IMR-90 (cell line): ENCODE measurements at regions not wholly inside any gene's neighbourhood (a gene's known extent, or its start where the extent isn't known, plus 50 kb on each side); places are given as distances from the start of the nearest gene placed in this dataset.

Experiments used
- ATAC-seq: fragments of 200-7000 bp; cut with Tn5 transposase; 2 replicates; pipeline ENCODE4 v1.9.1; 2020; ENCODE audit warnings: low read depth, mild to moderate bottlenecking, moderate library complexity
- BruUV-seq: library from RNA; stranded (reverse); fragments of 400-500 nt; replicated peaks from 2 replicates; lab custom pipeline; 2021; lab: Mats Ljungman, UMichigan
- CTCF ChIA-PET: fragments of 300-600 bp; formaldehyde crosslinking; extraction: SDS; loops from one replicate; lab custom pipeline; 2021; ENCODE audit warnings: antibody characterized with exemption; lab: Yijun Ruan, JAX
- POLR2A ChIA-PET: fragments of 300-600 bp; sonication (Branson Sonifier 250); formaldehyde crosslinking; loops from one replicate; lab custom pipeline; 2022; ENCODE audit warnings: antibody characterized with exemption; ENCODE audit not compliant: unreplicated experiment; lab: Charles Lee
- DNase-seq: peaks from one replicate; pipeline ENCODE4 v3.0.0; 2013
- H2AFZ ChIP-seq: replicated peaks from 2 replicates; pipeline ENCODE3; 2013; ENCODE audit warnings: low read length, mild to moderate bottlenecking; ENCODE audit not compliant: poor library complexity
- H2AK5ac ChIP-seq: 2 replicates; pipeline ENCODE4 v1.6.1; 2013; ENCODE audit warnings: low read depth, low read length, inconsistent platforms
- H2AK9ac ChIP-seq: replicated peaks from 2 replicates; pipeline ENCODE3; 2013; ENCODE audit warnings: mild to moderate bottlenecking, low read depth, low read length, moderate library complexity; ENCODE audit not compliant: poor library complexity
- H2BK120ac ChIP-seq: 2 replicates; pipeline ENCODE4 v1.6.1; 2013; ENCODE audit warnings: low read depth, low read length, inconsistent platforms
- H2BK15ac ChIP-seq: 3 replicates; pipeline ENCODE4 v1.6.1; 2013; ENCODE audit warnings: low read depth, low read length, inconsistent platforms
- H2BK20ac ChIP-seq: 2 replicates; pipeline ENCODE4 v1.6.1; 2013; ENCODE audit warnings: low read depth, mild to moderate bottlenecking, inconsistent platforms, low read length, moderate library complexity
- H2BK5ac ChIP-seq: 2 replicates; pipeline ENCODE4 v1.6.1; 2013; ENCODE audit warnings: mild to moderate bottlenecking, low read depth, low read length, inconsistent platforms; ENCODE audit not compliant: poor library complexity, severe bottlenecking
- H3K14ac ChIP-seq: replicated peaks from 2 replicates; pipeline ENCODE4 v1.6.1; 2013; ENCODE audit warnings: low read depth, low read length, inconsistent platforms
- H3K18ac ChIP-seq: 2 replicates; pipeline ENCODE4 v1.6.1; 2013; ENCODE audit warnings: low read depth, low read length, control low read depth
- H3K23ac ChIP-seq: 2 replicates; pipeline ENCODE4 v1.6.1; 2013; ENCODE audit warnings: low read depth, low read length, inconsistent platforms
- H3K27ac ChIP-seq: 2 replicates; pipeline ENCODE4 v1.5.1; 2013; ENCODE audit warnings: mild to moderate bottlenecking, control low read depth, low read length; ENCODE audit not compliant: insufficient read depth
- H3K27me3 ChIP-seq: 2 replicates; pipeline ENCODE4 v1.6.1; 2013; ENCODE audit warnings: low read length; ENCODE audit not compliant: control insufficient read depth, insufficient read depth
- H3K36me3 ChIP-seq: 2 replicates; pipeline ENCODE4 v1.6.1; 2013; ENCODE audit warnings: low read length, mixed read lengths; ENCODE audit not compliant: control insufficient read depth, insufficient read depth
- H3K4ac ChIP-seq: 2 replicates; pipeline ENCODE4 v1.6.1; 2013; ENCODE audit warnings: low read depth, low read length, inconsistent platforms
- H3K4me1 ChIP-seq: 2 replicates; pipeline ENCODE4 v1.6.1; 2013; ENCODE audit warnings: low read length, mixed read lengths; ENCODE audit not compliant: control insufficient read depth, insufficient read depth
- H3K4me2 ChIP-seq: 2 replicates; pipeline ENCODE4 v1.6.1; 2013; ENCODE audit warnings: low read depth, mild to moderate bottlenecking, control low read depth, low read length, moderate library complexity
- H3K4me3 ChIP-seq: 2 replicates; pipeline ENCODE4 v1.5.1; 2013; ENCODE audit warnings: low read depth, mild to moderate bottlenecking, control low read depth, low read length, moderate library complexity; ENCODE audit not compliant: insufficient read depth
- H3K56ac ChIP-seq: 2 replicates; pipeline ENCODE4 v1.6.1; 2013; ENCODE audit warnings: low read length, inconsistent platforms; ENCODE audit not compliant: insufficient read depth; ENCODE audit errors: extremely low read depth
- H3K79me1 ChIP-seq, 2 experiments: 2 replicates each; pipeline ENCODE4 v1.6.1; 2013; ENCODE audit warnings: low read length in 2 of 2, inconsistent platforms in 1 of 2, low read depth in 1 of 2
- H3K9ac ChIP-seq: 2 replicates; pipeline ENCODE4 v1.6.1; 2013; ENCODE audit warnings: low read depth, low read length, control low read depth
- H3K9me1 ChIP-seq: 2 replicates; pipeline ENCODE4 v1.6.1; 2013; ENCODE audit warnings: low read length, inconsistent platforms; ENCODE audit not compliant: insufficient read depth
- H3K9me3 ChIP-seq: 2 replicates; pipeline ENCODE4 v1.6.1; 2013; ENCODE audit warnings: low read length; ENCODE audit not compliant: control insufficient read depth, insufficient read depth
- H4K20me1 ChIP-seq: 2 replicates; pipeline ENCODE4 v1.6.1; 2013; ENCODE audit warnings: low read length, inconsistent platforms; ENCODE audit not compliant: insufficient read depth
- H4K5ac ChIP-seq: 2 replicates; pipeline ENCODE4 v1.6.1; 2013; ENCODE audit warnings: mild to moderate bottlenecking, low read depth, low read length, control low read depth
- H4K8ac ChIP-seq, 2 experiments: 2 replicates each; pipeline ENCODE4 v1.6.1; 2013; ENCODE audit warnings: low read depth in 2 of 2, low read length in 2 of 2, control low read depth in 1 of 2, inconsistent platforms in 1 of 2
- H4K91ac ChIP-seq: 2 replicates; pipeline ENCODE4 v1.6.1; 2013; ENCODE audit warnings: low read depth, low read length, inconsistent platforms; ENCODE audit not compliant: insufficient read depth
- CHD1 ChIP-seq: IDR thresholded peaks from 2 replicates; pipeline ENCODE4 v1.6.1; 2012; ENCODE audit warnings: low read depth, low read length, improper control_type of control experiment
- FOS ChIP-seq: fragments of 150-350 bp; IDR thresholded peaks from 2 replicates; pipeline ENCODE4 v1.6.1; 2016; ENCODE audit warnings: low read depth, low read length
- MXI1 ChIP-seq: IDR thresholded peaks from 2 replicates; pipeline ENCODE4 v1.6.1; 2012; ENCODE audit warnings: low read depth, mild to moderate bottlenecking, low read length, moderate library complexity, borderline replicate concordance
- RFX5 ChIP-seq: IDR thresholded peaks from 2 replicates; pipeline ENCODE4 v1.8.0; 2012; ENCODE audit warnings: low read depth, mild to moderate bottlenecking, low read length, moderate library complexity
- WGBS, 2 experiments: methylation state at CpG; one replicate each; pipeline versions ENCODE4 v1.1.5 to v1.1.7; 2013; ENCODE audit warnings: missing lambda C conversion rate in 2 of 2; ENCODE audit not compliant: insufficient read length in 1 of 2; ENCODE audit errors: extremely low coverage in 2 of 2; 5-methylcytosine and 5-hydroxymethylcytosine counted together
- dilution Hi-C: fragments of 300-500 bp; cut with HindIII; formaldehyde crosslinking; loops from one replicate; pipeline ENCODE4 v1.14.3; 2018; ENCODE audit warnings: low sequenced_read_pairs; ENCODE audit not compliant: unreplicated experiment
- in situ Hi-C: fragments of 300-500 bp; cut with MboI; formaldehyde crosslinking; loops from 3 replicates; pipeline ENCODE4 v1.14.3; 2019; ENCODE audit warnings: low sequenced_read_pairs, inconsistent platforms, mixed read lengths
- intact Hi-C: fragments of 100-400 bp; cut with micrococcal nuclease; formaldehyde crosslinking; loops from 2 replicates; pipeline ENCODE4 v1.10.0; 2022

DNA sequence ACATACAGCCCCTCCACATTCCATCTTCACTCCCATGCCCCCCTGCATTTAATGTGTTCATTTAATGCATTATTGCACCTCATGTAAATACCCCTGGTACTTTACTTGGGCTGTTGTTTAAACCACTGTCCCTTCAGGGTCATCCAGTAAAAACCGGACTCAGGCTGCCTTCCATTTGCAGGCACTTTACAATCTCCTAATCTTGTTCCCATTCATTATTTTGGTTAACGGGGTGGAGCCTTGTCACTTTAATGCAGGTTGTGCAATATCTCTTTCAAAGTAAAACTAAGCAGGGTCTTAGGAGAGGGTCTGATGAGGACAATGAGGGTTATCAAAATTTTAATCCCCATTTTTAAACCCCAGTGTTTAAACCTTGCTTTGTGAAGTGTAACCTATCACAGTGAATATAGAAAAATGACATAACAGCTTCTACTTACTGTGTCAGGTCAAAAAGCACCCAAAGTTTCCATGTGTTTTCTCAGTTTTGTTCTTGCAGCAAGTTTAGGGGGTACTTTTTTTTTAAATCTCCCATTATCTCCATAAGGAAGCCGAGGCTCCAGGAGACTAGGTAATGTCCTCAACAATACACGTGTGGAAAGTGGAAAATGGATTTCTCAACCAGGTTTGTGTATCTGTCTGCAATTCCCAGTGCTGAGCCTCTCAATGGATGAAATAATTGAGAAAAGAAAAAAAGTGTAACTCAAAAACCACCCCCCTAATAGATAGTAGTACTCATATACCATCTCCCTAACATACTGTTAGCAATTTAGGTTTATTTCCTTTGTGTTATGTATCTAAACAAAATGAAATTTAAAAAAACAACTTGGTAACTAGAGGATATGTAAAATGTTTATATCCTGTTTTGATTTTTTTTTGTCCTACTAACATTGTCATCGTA is 54.2 kb upstream of the SPRY4 start (continued):
- TF ChIP-seq FOS = no peak

GRCh38 chr5:142375944-142376411 is 51.2 kb upstream of the SPRY4 start:
- H2AFZ ChIP-seq = no peak overlapping the region
- no peak overlapping the region for H3K56ac ChIP-seq
- H2AK5ac ChIP-seq = no peak overlapping the region; the same call in 1 of the 2 replicates
- WGBS, 2 experiments = no CpG with 5 or more reads among the region's 8 CpGs
- intact Hi-C loops = no loop called here
- in situ Hi-C loops = no loop called here
- dilution Hi-C loops = no loop called here
- H3K36me3 ChIP-seq = no peaks in the 10 kb centered on the region
- TF ChIP-seq FOS = no peak
- no peak for TF ChIP-seq RFX5
- TF ChIP-seq MXI1 = no peak
- no peak for TF ChIP-seq CHD1
- no peak overlapping the region for H2BK5ac ChIP-seq
- ChIA-PET CTCF (no interaction called here), POLR2A (no interaction called here)
- no peaks in the 10 kb centered on the region for H4K20me1 ChIP-seq
- no peak overlapping the region for H2AK9ac ChIP-seq
- no peak overlapping the region for H3K4me2 ChIP-seq
- H3K4me3 ChIP-seq = no peak overlapping the region
- H3K23ac ChIP-seq = no peak overlapping the region
- no peaks in the 10 kb centered on the region for H3K79me1 ChIP-seq
- H3K9me3 ChIP-seq = no peaks in the 10 kb centered on the region
- H3K9ac ChIP-seq = no peak overlapping the region
- ATAC-seq (no peak), DNase-seq (no peak)
- no peak overlapping the region for H3K4ac ChIP-seq
- H3K4me1 ChIP-seq = no peaks in the 10 kb centered on the region
- H4K8ac ChIP-seq = no peak overlapping the region
- H2BK120ac ChIP-seq = no peak overlapping the region
- H4K91ac ChIP-seq = no peak overlapping the region
- no peak overlapping the region for H3K18ac ChIP-seq
- no TSS peak for BruUV-seq
- no peak overlapping the region for H3K14ac ChIP-seq
- H2BK20ac ChIP-seq = no peak overlapping the region
- no peak overlapping the region for H3K27ac ChIP-seq
- no peaks in the 10 kb centered on the region for H3K27me3 ChIP-seq
- H3K9me1 ChIP-seq = peaks cover 4% of the 10 kb centered on the region
- H4K5ac ChIP-seq = no peak overlapping the region
- H2BK15ac ChIP-seq = no peak overlapping the region
